B cell (primary cell): ENCODE measurements at regions not wholly inside any gene's neighbourhood (a gene's known extent, or its start where the extent isn't known, plus 50 kb on each side); places are given as distances from the start of the nearest gene placed in this dataset.

Experiments
- ATAC-seq: fragments of 200-7000 bp; cut with Tn5 transposase; one replicate; pipeline ENCODE4 v1.10.0; 2021; ENCODE audit warnings: low read depth, mild to moderate bottlenecking, moderate number of reproducible peaks, moderate library complexity
- CTCF ChIA-PET: fragments of 350-600 bp; sonication (Branson Sonifier 250); formaldehyde crosslinking; loops from one replicate; lab custom pipeline; 2021; ENCODE audit warnings: antibody characterized with exemption, inconsistent platforms; lab: Charles Lee
- POLR2A ChIA-PET: fragments of 350-600 bp; sonication (Branson Sonifier 250); formaldehyde crosslinking; loops from one replicate; lab custom pipeline; 2021; ENCODE audit warnings: antibody characterized with exemption; lab: Charles Lee
- DNase-seq: peaks from one replicate; pipeline ENCODE4 v3.0.0; 2013
- H2AFZ ChIP-seq: 2 replicates; pipeline ENCODE4 v1.6.1; 2012; ENCODE audit warnings: mild to moderate bottlenecking, low read depth, low read length; ENCODE audit not compliant: insufficient read depth, poor library complexity, severe bottlenecking
- H3K27ac ChIP-seq, 2 donors: 1 replicate in 1 of 2; 2 replicates in 1 of 2; pipeline ENCODE4 v1.5.1; 2012 to 2013; ENCODE audit warnings: low read length in 2 of 2, mild to moderate bottlenecking in 2 of 2, moderate library complexity in 1 of 2
- H3K27me3 ChIP-seq, 4 experiments: fragments of 200-600 bp in 1 of 4; sonication (generic) in 1 of 4; replicated peaks in 1 of 4; 1 replicate in 2 of 4; 2 replicates in 2 of 4; pipeline versions ENCODE4 v1.6.1 to v1.7.0; 2013 to 2016; ENCODE audit warnings: low read length in 3 of 4, mild to moderate bottlenecking in 2 of 4, mixed read lengths in 1 of 4, moderate library complexity in 1 of 4; ENCODE audit not compliant: insufficient read depth in 4 of 4, control insufficient read depth in 3 of 4; ENCODE audit errors: control extremely low read depth in 1 of 4
- H3K36me3 ChIP-seq, 2 experiments: replicated peaks in 1 of 2; 1 replicate in 1 of 2; 2 replicates in 1 of 2; pipeline versions ENCODE4 v1.6.1 to v1.7.1; 2013; ENCODE audit warnings: low read length in 1 of 2; ENCODE audit not compliant: insufficient read depth in 2 of 2, control insufficient read depth in 1 of 2; ENCODE audit errors: control extremely low read depth in 1 of 2, extremely low read depth in 1 of 2
- H3K4me1 ChIP-seq, 2 donors: fragments of 200-600 bp in 1 of 2; sonication (generic) in 1 of 2; 1 replicate in 1 of 2; 2 replicates in 1 of 2; pipeline versions ENCODE4 v1.5.1 to v1.6.1; 2013 to 2017; ENCODE audit warnings: low read length in 2 of 2; ENCODE audit not compliant: control insufficient read depth in 2 of 2, insufficient read depth in 2 of 2
- H3K4me2 ChIP-seq: replicated peaks from 2 replicates; pipeline ENCODE3; 2012; ENCODE audit warnings: mild to moderate bottlenecking, low read depth, low read length; ENCODE audit not compliant: poor library complexity, severe bottlenecking
- H3K4me3 ChIP-seq, 5 experiments: fragments of 200-600 bp in 1 of 5; sonication (generic) in 1 of 5; 1 replicate in 3 of 5; 2 replicates in 2 of 5; pipeline versions ENCODE4 v1.5.1 to v1.7.0; 2011 to 2016; ENCODE audit warnings: low read length in 4 of 5, mild to moderate bottlenecking in 4 of 5, low read depth in 2 of 5, control low read depth in 1 of 5, moderate library complexity in 1 of 5; ENCODE audit not compliant: insufficient read depth in 1 of 5; ENCODE audit errors: control extremely low read depth in 1 of 5, extremely low read depth in 1 of 5
- H3K79me2 ChIP-seq: fragments of 200-600 bp; sonication (generic); one replicate; pipeline ENCODE4 v1.6.0; 2016; ENCODE audit warnings: low read length; ENCODE audit not compliant: control insufficient read depth, insufficient read depth
- H3K9ac ChIP-seq: fragments of 200-600 bp; sonication (generic); 2 replicates; pipeline ENCODE4 v1.6.1; 2017; ENCODE audit warnings: mild to moderate bottlenecking, low read length, moderate library complexity
- H3K9me3 ChIP-seq, 3 donors: one replicate each; pipeline versions ENCODE4 v1.6.1 to v1.7.1; 2013; ENCODE audit warnings: low read length in 2 of 3; ENCODE audit not compliant: control insufficient read depth in 2 of 3, insufficient read depth in 1 of 3; ENCODE audit errors: control extremely low read depth in 1 of 3
- H4K20me1 ChIP-seq: 2 replicates; pipeline ENCODE4 v1.6.0; 2012; ENCODE audit warnings: mild to moderate bottlenecking, low read length; ENCODE audit not compliant: insufficient read depth, control insufficient read depth, poor library complexity, severe bottlenecking
- H3K27ac Mint-ChIP-seq: one replicate; pipeline ENCODE4 v1.8.0; 2021; ENCODE audit warnings: mixed read lengths
- H3K27me3 Mint-ChIP-seq: one replicate; pipeline ENCODE4 v1.8.0; 2021; ENCODE audit warnings: mixed read lengths
- H3K4me1 Mint-ChIP-seq: one replicate; pipeline ENCODE4 v1.8.0; 2021; ENCODE audit warnings: mixed read lengths
- H3K4me3 Mint-ChIP-seq: one replicate; pipeline ENCODE4 v1.8.0; 2021; ENCODE audit warnings: mixed read lengths
- H3K9me3 Mint-ChIP-seq: one replicate; pipeline ENCODE4 v1.8.0; 2022; ENCODE audit warnings: mixed read lengths; ENCODE audit not compliant: insufficient read depth
- EZH2 ChIP-seq: IDR thresholded peaks from 2 replicates; pipeline ENCODE4 v1.6.1; 2012; ENCODE audit warnings: borderline replicate concordance, low read depth, mild to moderate bottlenecking, moderate library complexity, low read length; ENCODE audit not compliant: insufficient read depth, poor library complexity, severe bottlenecking
- WGBS: methylation state at CpG from one replicate; pipeline ENCODE4 v1.1.5; 2013; ENCODE audit warnings: missing lambda C conversion rate; ENCODE audit not compliant: insufficient coverage; 5-methylcytosine and 5-hydroxymethylcytosine counted together
- intact Hi-C: fragments of 100-400 bp; cut with micrococcal nuclease; formaldehyde crosslinking; loops from one replicate; pipeline ENCODE4 v1.10.0; 2022
- TF ChIP-seq, protein P1 (sequence below): fragments of 200-600 bp; IDR thresholded peaks from one replicate; pipeline ENCODE4 v1.8.0; 2022; ENCODE audit warnings: antibody characterized with exemption, mild to moderate bottlenecking

DNA sequence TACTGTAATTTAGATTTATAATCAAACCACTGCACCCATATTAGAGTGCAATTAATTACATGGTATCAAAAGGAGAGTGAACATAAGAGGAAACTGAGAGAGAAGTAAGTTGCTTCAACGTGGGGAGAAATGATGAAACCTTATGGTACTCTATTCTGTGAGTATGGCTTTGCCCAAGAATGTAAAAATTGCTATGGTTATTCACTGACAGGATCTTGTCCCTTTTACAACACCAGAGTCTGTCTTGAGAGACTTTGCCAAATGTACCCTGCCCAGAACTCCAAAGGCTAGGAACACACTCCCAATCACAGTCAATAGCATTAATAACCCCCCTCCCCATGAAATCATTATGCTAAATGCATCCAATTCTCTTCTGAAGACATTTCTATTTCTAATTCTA, 974.8 kb upstream of the POU3F3 start:
- Histone ChIP-seq H4K20me1 (no peaks in the 10 kb centered on the region), H2AFZ (no peak overlapping the region), H3K27ac (no peak overlapping the region), H3K4me3 (no peak overlapping the region), H3K36me3 (no peaks in the 10 kb centered on the region), H3K27me3 (no peaks in the 10 kb centered on the region), H3K79me2 (no peaks in the 10 kb centered on the region), H3K4me2 (no peak overlapping the region), H3K9me3 (peaks cover 0 to 4% (median 0%) of the 10 kb centered on the region in 3 donors), H3K4me1 (no peaks in the 10 kb centered on the region), H3K9ac (no peak overlapping the region)
- TF ChIP-seq, protein P1, sequence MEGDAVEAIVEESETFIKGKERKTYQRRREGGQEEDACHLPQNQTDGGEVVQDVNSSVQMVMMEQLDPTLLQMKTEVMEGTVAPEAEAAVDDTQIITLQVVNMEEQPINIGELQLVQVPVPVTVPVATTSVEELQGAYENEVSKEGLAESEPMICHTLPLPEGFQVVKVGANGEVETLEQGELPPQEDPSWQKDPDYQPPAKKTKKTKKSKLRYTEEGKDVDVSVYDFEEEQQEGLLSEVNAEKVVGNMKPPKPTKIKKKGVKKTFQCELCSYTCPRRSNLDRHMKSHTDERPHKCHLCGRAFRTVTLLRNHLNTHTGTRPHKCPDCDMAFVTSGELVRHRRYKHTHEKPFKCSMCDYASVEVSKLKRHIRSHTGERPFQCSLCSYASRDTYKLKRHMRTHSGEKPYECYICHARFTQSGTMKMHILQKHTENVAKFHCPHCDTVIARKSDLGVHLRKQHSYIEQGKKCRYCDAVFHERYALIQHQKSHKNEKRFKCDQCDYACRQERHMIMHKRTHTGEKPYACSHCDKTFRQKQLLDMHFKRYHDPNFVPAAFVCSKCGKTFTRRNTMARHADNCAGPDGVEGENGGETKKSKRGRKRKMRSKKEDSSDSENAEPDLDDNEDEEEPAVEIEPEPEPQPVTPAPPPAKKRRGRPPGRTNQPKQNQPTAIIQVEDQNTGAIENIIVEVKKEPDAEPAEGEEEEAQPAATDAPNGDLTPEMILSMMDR = no peak
- no peak for TF ChIP-seq EZH2
- intact Hi-C loops = no loop called here
- Mint-ChIP-seq H3K27me3 (no peaks in the 10 kb centered on the region), H3K4me1 (no peaks in the 10 kb centered on the region), H3K9me3 (no peaks in the 10 kb centered on the region), H3K4me3 (no peak overlapping the region), H3K27ac (no peak overlapping the region)
- POLR2A ChIA-PET = no interaction called here
- CTCF ChIA-PET = no interaction called here
- 60% methylated on average over 1 of the region's 1 CpG for WGBS
- ATAC-seq (no peak), DNase-seq (no peak)

DNA sequence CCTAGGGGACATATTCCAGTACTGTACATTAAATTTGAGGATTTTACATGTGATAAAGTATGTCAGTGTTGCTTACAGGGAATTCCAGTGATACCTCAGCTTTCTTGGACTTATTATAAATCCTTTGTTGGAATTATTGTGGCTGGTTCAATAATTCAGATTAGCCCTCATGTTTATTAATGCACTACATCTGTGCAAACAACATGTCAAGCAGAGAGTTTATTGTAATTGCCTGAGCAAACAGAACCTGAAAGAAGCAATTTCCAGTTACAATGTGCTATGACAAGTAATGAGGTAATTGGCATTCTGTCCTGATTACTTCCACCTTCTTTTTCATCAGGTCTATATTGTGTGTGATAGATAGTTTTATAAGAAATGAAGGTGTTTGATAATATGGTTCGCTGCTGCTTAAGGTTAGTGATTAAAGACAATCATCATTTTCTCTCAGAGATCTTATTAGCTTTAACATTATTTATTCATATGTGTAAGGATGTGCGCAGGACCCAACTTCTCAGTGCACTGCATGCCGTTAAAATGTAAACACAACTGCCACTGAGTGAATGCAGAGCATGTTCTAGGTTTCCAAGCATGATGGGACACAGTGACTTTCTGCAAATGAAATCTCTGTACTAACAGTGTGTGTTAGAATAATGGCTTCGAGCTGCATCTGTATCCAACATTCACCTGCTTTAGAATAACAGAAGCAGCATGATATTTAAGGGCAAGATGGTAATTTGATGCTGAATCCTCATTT, 973.7 kb upstream of the POU3F3 start:
- H3K4me1 Mint-ChIP-seq = no peaks in the 10 kb centered on the region
- no peak overlapping the region for H2AFZ ChIP-seq
- no peaks in the 10 kb centered on the region for H3K36me3 ChIP-seq
- H3K9me3 Mint-ChIP-seq = peaks cover 2% of the 10 kb centered on the region
- H3K9ac ChIP-seq = no peak overlapping the region
- WGBS = no CpG with 5 or more reads among the region's 4 CpGs
- no peak overlapping the region for H3K27ac ChIP-seq
- H4K20me1 ChIP-seq = no peaks in the 10 kb centered on the region
- no peaks in the 10 kb centered on the region for H3K27me3 Mint-ChIP-seq
- peaks cover 0 to 4% (median 0%) of the 10 kb centered on the region in 3 donors for H3K9me3 ChIP-seq
- no peak for DNase-seq
- no peak overlapping the region for H3K4me3 Mint-ChIP-seq
- no peaks in the 10 kb centered on the region for H3K27me3 ChIP-seq
- ATAC-seq = no peak
- H3K4me1 ChIP-seq = no peaks in the 10 kb centered on the region
- no peak overlapping the region for H3K27ac Mint-ChIP-seq
- ChIA-PET POLR2A (no interaction called here), CTCF (no interaction called here)
- H3K79me2 ChIP-seq = no peaks in the 10 kb centered on the region
- TF ChIP-seq, protein P1 = no peak
- no peak for TF ChIP-seq EZH2
- intact Hi-C loops = no loop called here
- H3K4me3 ChIP-seq = no peak overlapping the region
- no peak overlapping the region for H3K4me2 ChIP-seq
